ENCODE measurements at regions not wholly inside any gene's neighbourhood (a gene's known extent, or its start where the extent isn't known, plus 50 kb on each side); places are given as distances from the start of the nearest gene placed in this dataset.

DNA sequence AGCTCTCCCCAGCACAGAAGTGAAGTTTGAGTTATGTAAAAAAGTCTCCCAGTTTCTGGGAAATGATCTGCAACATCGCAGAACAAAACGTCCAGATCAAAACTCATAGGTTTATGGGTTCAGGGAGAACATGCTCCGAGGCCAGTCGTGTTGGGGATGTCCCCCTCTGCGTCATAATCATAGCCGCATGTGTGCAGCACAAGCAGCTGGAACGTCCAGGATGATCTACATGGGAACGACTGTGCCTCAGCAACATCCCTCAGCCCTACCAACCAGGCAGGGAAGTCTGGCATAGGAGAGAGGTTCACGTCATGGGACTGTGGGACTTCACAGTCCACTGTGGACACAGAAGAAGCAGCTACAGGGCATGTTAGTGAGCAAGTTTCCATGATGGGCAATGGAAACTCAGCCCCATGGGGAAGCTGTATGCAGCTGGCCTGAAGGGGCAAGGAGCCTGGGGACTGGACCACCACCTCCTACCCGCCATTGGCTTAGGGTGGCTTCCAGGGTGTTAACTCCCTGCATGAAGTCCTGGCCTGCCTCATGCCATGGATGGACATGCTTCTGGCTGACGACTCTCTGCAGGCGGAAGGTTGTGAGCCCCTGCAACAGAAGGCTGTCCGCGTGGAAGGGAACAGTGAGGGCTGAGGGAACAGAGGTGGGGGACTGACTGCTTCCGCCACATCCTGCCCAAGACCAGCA lies 96.9 kb downstream of the COPS8 start:
- TF ChIP-seq POLR2AphosphoS5 (IDR thresholded peaks at IDR 0.05; ENCODE audit: low read depth) (no peak), GABPA (IDR thresholded peaks at IDR 0.05; ENCODE audit: low read depth) (no peak), SPI1 (IDR thresholded peaks at IDR 0.05; ENCODE audit: borderline replicate concordance, low read depth) (no peak)
- TF ChIP-seq, protein P1, sequence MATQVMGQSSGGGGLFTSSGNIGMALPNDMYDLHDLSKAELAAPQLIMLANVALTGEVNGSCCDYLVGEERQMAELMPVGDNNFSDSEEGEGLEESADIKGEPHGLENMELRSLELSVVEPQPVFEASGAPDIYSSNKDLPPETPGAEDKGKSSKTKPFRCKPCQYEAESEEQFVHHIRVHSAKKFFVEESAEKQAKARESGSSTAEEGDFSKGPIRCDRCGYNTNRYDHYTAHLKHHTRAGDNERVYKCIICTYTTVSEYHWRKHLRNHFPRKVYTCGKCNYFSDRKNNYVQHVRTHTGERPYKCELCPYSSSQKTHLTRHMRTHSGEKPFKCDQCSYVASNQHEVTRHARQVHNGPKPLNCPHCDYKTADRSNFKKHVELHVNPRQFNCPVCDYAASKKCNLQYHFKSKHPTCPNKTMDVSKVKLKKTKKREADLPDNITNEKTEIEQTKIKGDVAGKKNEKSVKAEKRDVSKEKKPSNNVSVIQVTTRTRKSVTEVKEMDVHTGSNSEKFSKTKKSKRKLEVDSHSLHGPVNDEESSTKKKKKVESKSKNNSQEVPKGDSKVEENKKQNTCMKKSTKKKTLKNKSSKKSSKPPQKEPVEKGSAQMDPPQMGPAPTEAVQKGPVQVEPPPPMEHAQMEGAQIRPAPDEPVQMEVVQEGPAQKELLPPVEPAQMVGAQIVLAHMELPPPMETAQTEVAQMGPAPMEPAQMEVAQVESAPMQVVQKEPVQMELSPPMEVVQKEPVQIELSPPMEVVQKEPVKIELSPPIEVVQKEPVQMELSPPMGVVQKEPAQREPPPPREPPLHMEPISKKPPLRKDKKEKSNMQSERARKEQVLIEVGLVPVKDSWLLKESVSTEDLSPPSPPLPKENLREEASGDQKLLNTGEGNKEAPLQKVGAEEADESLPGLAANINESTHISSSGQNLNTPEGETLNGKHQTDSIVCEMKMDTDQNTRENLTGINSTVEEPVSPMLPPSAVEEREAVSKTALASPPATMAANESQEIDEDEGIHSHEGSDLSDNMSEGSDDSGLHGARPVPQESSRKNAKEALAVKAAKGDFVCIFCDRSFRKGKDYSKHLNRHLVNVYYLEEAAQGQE (IDR thresholded peaks at IDR 0.05; ENCODE audit: insufficient replicate concordance, low read depth), result no peak
- TF ChIP-seq, protein P2, sequence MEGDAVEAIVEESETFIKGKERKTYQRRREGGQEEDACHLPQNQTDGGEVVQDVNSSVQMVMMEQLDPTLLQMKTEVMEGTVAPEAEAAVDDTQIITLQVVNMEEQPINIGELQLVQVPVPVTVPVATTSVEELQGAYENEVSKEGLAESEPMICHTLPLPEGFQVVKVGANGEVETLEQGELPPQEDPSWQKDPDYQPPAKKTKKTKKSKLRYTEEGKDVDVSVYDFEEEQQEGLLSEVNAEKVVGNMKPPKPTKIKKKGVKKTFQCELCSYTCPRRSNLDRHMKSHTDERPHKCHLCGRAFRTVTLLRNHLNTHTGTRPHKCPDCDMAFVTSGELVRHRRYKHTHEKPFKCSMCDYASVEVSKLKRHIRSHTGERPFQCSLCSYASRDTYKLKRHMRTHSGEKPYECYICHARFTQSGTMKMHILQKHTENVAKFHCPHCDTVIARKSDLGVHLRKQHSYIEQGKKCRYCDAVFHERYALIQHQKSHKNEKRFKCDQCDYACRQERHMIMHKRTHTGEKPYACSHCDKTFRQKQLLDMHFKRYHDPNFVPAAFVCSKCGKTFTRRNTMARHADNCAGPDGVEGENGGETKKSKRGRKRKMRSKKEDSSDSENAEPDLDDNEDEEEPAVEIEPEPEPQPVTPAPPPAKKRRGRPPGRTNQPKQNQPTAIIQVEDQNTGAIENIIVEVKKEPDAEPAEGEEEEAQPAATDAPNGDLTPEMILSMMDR (IDR thresholded peaks at IDR 0.05; ENCODE audit: insufficient read depth, low read length), result no peak
- no peaks in the 10 kb centered on the region for H3K27me3 ChIP-seq (ENCODE audit: insufficient read depth, poor library complexity, severe bottlenecking)
- H3K4me3 ChIP-seq (replicated peaks; ENCODE audit: insufficient read depth, low read length), result no peak overlapping the region
- no peak for DNase-seq (ENCODE audit: low read depth in 1 of 2, low spot score in 1 of 2)
- no peak overlapping the region for H3K27ac ChIP-seq (replicated peaks)

DNA sequence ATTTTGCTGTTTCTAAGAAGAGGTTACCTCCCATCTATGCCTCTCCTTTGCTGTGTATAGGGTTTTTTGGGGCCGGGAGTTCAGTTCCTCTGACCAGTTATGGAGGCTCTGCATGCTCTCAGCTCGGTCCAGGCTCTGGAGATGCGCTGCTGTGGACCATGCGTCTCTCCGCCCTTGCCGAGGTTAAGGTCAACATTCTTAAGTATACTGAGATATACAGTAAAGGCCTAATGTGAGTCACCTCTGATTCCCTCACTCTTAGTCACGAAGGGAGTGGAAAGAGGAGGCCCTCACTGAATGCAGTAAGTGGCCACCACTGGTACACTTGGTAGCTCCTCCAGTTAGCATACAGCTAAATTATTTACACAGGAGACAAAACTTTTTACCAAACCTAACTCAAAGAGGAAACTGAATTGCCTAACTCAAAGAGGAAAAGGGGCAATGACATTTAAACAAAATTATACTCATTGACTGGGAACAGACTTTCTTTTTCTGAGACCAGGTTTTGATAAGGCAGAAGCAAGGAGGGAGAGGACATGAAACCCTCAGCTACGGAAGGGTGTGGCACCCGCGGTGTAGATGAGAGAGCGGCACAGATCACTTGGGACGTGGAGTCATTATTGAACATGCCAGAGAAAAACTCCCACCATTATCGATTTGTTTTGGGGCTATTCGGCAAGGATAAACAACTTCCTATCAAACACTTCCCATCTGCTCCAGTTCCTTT lies 98.7 kb downstream of the COPS8 start:
- H3K27ac ChIP-seq (replicated peaks), result no peak overlapping the region
- DNase-seq (ENCODE audit: low read depth in 1 of 2, low spot score in 1 of 2), result no peak
- no peak for TF ChIP-seq SPI1 (IDR thresholded peaks at IDR 0.05; ENCODE audit: borderline replicate concordance, low read depth)
- TF ChIP-seq, protein P1 (IDR thresholded peaks at IDR 0.05; ENCODE audit: insufficient replicate concordance, low read depth), result no peak
- no peak for TF ChIP-seq GABPA (IDR thresholded peaks at IDR 0.05; ENCODE audit: low read depth)
- no peak for TF ChIP-seq POLR2AphosphoS5 (IDR thresholded peaks at IDR 0.05; ENCODE audit: low read depth)
- TF ChIP-seq, protein P2 (IDR thresholded peaks at IDR 0.05; ENCODE audit: insufficient read depth, low read length), result no peak
- H3K27me3 ChIP-seq (ENCODE audit: insufficient read depth, poor library complexity, severe bottlenecking), result no peaks in the 10 kb centered on the region
- no peak overlapping the region for H3K4me3 ChIP-seq (replicated peaks; ENCODE audit: insufficient read depth, low read length)

DNA sequence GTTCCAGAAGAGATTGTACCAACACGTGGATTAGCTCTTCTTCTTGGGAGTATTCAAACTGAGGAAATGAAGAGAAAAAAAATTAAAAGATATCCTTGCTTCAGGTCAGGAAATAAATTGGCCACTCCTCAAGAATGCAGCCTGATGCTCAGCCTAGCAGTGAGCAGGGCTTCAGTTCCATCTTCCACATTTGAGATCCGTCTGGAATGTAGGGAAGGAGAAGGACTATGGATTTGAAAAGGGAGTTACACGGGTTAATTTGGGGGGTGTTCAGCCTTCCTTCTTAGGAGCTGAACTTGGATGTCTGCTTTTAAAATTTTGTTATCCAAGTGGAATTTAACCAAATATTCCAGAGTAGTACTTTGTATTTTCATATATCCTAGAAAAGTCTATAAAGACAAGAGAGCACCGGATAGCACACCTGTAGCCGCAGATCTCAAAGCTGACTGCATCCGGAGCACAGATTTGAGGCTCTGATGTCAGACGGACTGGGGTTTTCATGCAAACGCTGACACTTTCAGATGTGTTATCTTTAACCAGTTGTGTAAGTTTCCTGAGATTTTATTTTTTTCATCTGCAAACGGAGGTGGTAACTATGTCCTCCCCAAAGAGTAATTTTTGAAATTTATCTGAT lies 99.3 kb downstream of the COPS8 start:
- no peaks in the 10 kb centered on the region for H3K27me3 ChIP-seq (ENCODE audit: insufficient read depth, poor library complexity, severe bottlenecking)
- no peak overlapping the region for H3K27ac ChIP-seq (replicated peaks)
- TF ChIP-seq POLR2AphosphoS5 (IDR thresholded peaks at IDR 0.05; ENCODE audit: low read depth) (no peak), GABPA (IDR thresholded peaks at IDR 0.05; ENCODE audit: low read depth) (no peak), SPI1 (IDR thresholded peaks at IDR 0.05; ENCODE audit: borderline replicate concordance, low read depth) (no peak)
- TF ChIP-seq, protein P2 (IDR thresholded peaks at IDR 0.05; ENCODE audit: insufficient read depth, low read length), result no peak
- TF ChIP-seq, protein P1 (IDR thresholded peaks at IDR 0.05; ENCODE audit: insufficient replicate concordance, low read depth), result no peak
- no peak for DNase-seq (ENCODE audit: low read depth in 1 of 2, low spot score in 1 of 2)
- H3K4me3 ChIP-seq (replicated peaks; ENCODE audit: insufficient read depth, low read length), result no peak overlapping the region
